CD4-positive, alpha-beta memory T cell (primary cell): ENCODE measurements at regions not wholly inside any gene's neighbourhood (a gene's known extent, or its start where the extent isn't known, plus 50 kb on each side); places are given as distances from the start of the nearest gene placed in this dataset.
"Not testable (repeated sequence)": the region's sequence is repeated elsewhere in the genome, so short reads cannot be mapped to it uniquely, and the experiment has no call there.

ENCODE experiments used
- CTCF ChIA-PET: fragments of 350-600 bp; sonication (Branson Sonifier 250); formaldehyde crosslinking; loops from one replicate; lab custom pipeline; 2021; ENCODE audit warnings: inconsistent platforms; ENCODE audit not compliant: partially characterized antibody; lab: Charles Lee
- POLR2A ChIA-PET: fragments of 350-600 bp; sonication (Branson Sonifier 250); formaldehyde crosslinking; loops from one replicate; lab custom pipeline; 2021; ENCODE audit not compliant: partially characterized antibody; lab: Charles Lee
- DNase-seq, 5 donors: peaks; one replicate each; pipeline versions ENCODE4 v3.0.0 to v3.0.0-alpha.2; 2020 to 2022; ENCODE audit warnings: mixed read lengths in 1 of 5
- H3K27ac ChIP-seq: one replicate; pipeline ENCODE4 v1.7.0; 2013; ENCODE audit warnings: low read depth, low read length
- H3K27me3 ChIP-seq: 2 replicates; pipeline ENCODE4 v1.7.0; 2013; ENCODE audit warnings: mild to moderate bottlenecking, low read length, moderate library complexity; ENCODE audit not compliant: insufficient read depth
- H3K36me3 ChIP-seq: 2 replicates; pipeline ENCODE4 v1.7.0; 2013; ENCODE audit warnings: mild to moderate bottlenecking, low read length, moderate library complexity; ENCODE audit not compliant: insufficient read depth
- H3K4me1 ChIP-seq: 2 replicates; pipeline ENCODE4 v1.7.0; 2013; ENCODE audit warnings: mild to moderate bottlenecking, low read length, moderate library complexity; ENCODE audit not compliant: insufficient read depth
- H3K4me3 ChIP-seq, 2 donors: one replicate each; pipeline ENCODE4 v1.7.0; 2013; ENCODE audit warnings: low read length in 2 of 2, mild to moderate bottlenecking in 1 of 2
- H3K9me3 ChIP-seq, 2 donors: one replicate each; pipeline ENCODE4 v1.7.0; 2013; ENCODE audit warnings: low read length in 2 of 2, control low read depth in 1 of 2; ENCODE audit not compliant: control insufficient read depth in 1 of 2
- H3K27ac Mint-ChIP-seq, 7 donors: one replicate each; pipeline ENCODE4 v1.8.0; 2020 to 2021; ENCODE audit warnings: mixed read lengths in 7 of 7, mild to moderate bottlenecking in 6 of 7, inconsistent platforms in 3 of 7, moderate library complexity in 3 of 7
- H3K27me3 Mint-ChIP-seq, 2 donors: one replicate each; pipeline ENCODE4 v1.8.0; 2020 to 2021; ENCODE audit warnings: mixed read lengths in 2 of 2
- H3K36me3 Mint-ChIP-seq, 2 donors: one replicate each; pipeline ENCODE4 v1.8.0; 2020 to 2021; ENCODE audit warnings: mixed read lengths in 2 of 2, inconsistent platforms in 1 of 2, mild to moderate bottlenecking in 1 of 2
- H3K4me1 Mint-ChIP-seq, 4 donors: one replicate each; pipeline ENCODE4 v1.8.0; 2020 to 2021; ENCODE audit warnings: mixed read lengths in 4 of 4, mild to moderate bottlenecking in 1 of 4
- H3K4me3 Mint-ChIP-seq, 8 donors: one replicate each; pipeline ENCODE4 v1.8.0; 2020 to 2021; ENCODE audit warnings: mixed read lengths in 8 of 8, mild to moderate bottlenecking in 7 of 8, moderate library complexity in 6 of 8, inconsistent platforms in 3 of 8
- H3K9me3 Mint-ChIP-seq, 8 donors: one replicate each; pipeline ENCODE4 v1.8.0; 2020 to 2021; ENCODE audit warnings: mixed read lengths in 8 of 8, mild to moderate bottlenecking in 5 of 8, inconsistent platforms in 3 of 8, moderate library complexity in 1 of 8
- intact Hi-C: fragments of 100-400 bp; cut with micrococcal nuclease; formaldehyde crosslinking; loops from one replicate; pipeline ENCODE4 v1.15.1; 2023

- Mint-ChIP-seq H3K27me3 (no peaks in the 10 kb centered on the region), H3K4me3 (no peak overlapping the region), H3K9me3 (peaks cover 2 to 16% (median 8%) of the 10 kb centered on the region in 8 donors), H3K27ac (no peak overlapping the region), H3K4me1 (no peaks in the 10 kb centered on the region), H3K36me3 (no peaks in the 10 kb centered on the region)
- Histone ChIP-seq H3K4me3 (no peak overlapping the region), H3K27me3 (no peaks in the 10 kb centered on the region), H3K4me1 (no peaks in the 10 kb centered on the region), H3K36me3 (no peaks in the 10 kb centered on the region), H3K9me3 (no peaks in the 10 kb centered on the region), H3K27ac (no peak overlapping the region)
- ChIA-PET CTCF (no interaction called here), POLR2A (no interaction called here)
- intact Hi-C loops = no loop called here
- no peak for DNase-seq
These were observed 469.4 kb upstream of the ATP11B start for GRCh38 chr3:182323898-182324297.

GRCh38 chr3:182325213-182325950 lies 467.9 kb upstream of the ATP11B start:
- H3K4me1 ChIP-seq = no peaks in the 10 kb centered on the region
- no peak overlapping the region for H3K4me3 ChIP-seq
- H3K36me3 Mint-ChIP-seq = no peaks in the 10 kb centered on the region
- no peaks in the 10 kb centered on the region for H3K27me3 Mint-ChIP-seq
- intact Hi-C loops = no loop called here
- H3K9me3 ChIP-seq = no peaks in the 10 kb centered on the region
- H3K27ac ChIP-seq = no peak overlapping the region
- H3K4me3 Mint-ChIP-seq = no peak overlapping the region
- no peaks in the 10 kb centered on the region for H3K4me1 Mint-ChIP-seq
- CTCF ChIA-PET = no interaction called here
- H3K36me3 ChIP-seq = no peaks in the 10 kb centered on the region
- H3K9me3 Mint-ChIP-seq = peaks cover 0 to 4% (median under 1%) of the 10 kb centered on the region in 8 donors
- H3K27ac Mint-ChIP-seq = no peak overlapping the region
- POLR2A ChIA-PET = no interaction called here
- DNase-seq = no peak
- no peaks in the 10 kb centered on the region for H3K27me3 ChIP-seq

- Mint-ChIP-seq H3K27ac (no peak overlapping the region), H3K27me3 (no peaks in the 10 kb centered on the region), H3K4me1 (no peaks in the 10 kb centered on the region), H3K4me3 (no peak overlapping the region), H3K36me3 (no peaks in the 10 kb centered on the region), H3K9me3 (peaks cover 0 to 4% (median 0%) of the 10 kb centered on the region in 8 donors)
- H3K36me3 ChIP-seq = no peaks in the 10 kb centered on the region
- ChIA-PET POLR2A (no interaction called here), CTCF (no interaction called here)
- no peak overlapping the region for H3K4me3 ChIP-seq
- H3K27ac ChIP-seq = no peak overlapping the region
- no peaks in the 10 kb centered on the region for H3K4me1 ChIP-seq
- no peaks in the 10 kb centered on the region for H3K27me3 ChIP-seq
- no peak for DNase-seq
- intact Hi-C loops = no loop called here
- no peaks in the 10 kb centered on the region for H3K9me3 ChIP-seq
These were observed 466.1 kb upstream of the ATP11B start for GRCh38 chr3:182327196-182327681.

GRCh38 chr3:182330646-182331045 lies 462.7 kb upstream of the ATP11B start:
- H3K4me3 Mint-ChIP-seq = no peak overlapping the region
- H3K4me1 Mint-ChIP-seq = no peaks in the 10 kb centered on the region
- H3K9me3 Mint-ChIP-seq = peaks cover 0 to 13% (median 6%) of the 10 kb centered on the region in 8 donors
- Histone ChIP-seq H3K9me3 (no peaks in the 10 kb centered on the region), H3K27me3 (no peaks in the 10 kb centered on the region), H3K27ac (no peak overlapping the region), H3K4me1 (no peaks in the 10 kb centered on the region), H3K36me3 (no peaks in the 10 kb centered on the region), H3K4me3 (no peak overlapping the region)
- intact Hi-C loops = no loop called here
- ChIA-PET POLR2A (no interaction called here), CTCF (no interaction called here)
- no peaks in the 10 kb centered on the region for H3K36me3 Mint-ChIP-seq
- H3K27ac Mint-ChIP-seq = no peak overlapping the region
- H3K27me3 Mint-ChIP-seq = no peaks in the 10 kb centered on the region
- DNase-seq = no peak

GRCh38 chr3:182331341-182331740 lies 462.0 kb upstream of the ATP11B start:
- Histone ChIP-seq H3K27ac (no peak overlapping the region), H3K9me3 (no peaks in the 10 kb centered on the region), H3K27me3 (no peaks in the 10 kb centered on the region), H3K4me1 (no peaks in the 10 kb centered on the region), H3K36me3 (no peaks in the 10 kb centered on the region), H3K4me3 (no peak overlapping the region)
- Mint-ChIP-seq H3K36me3 (no peaks in the 10 kb centered on the region), H3K4me3 (no peak overlapping the region), H3K27me3 (no peaks in the 10 kb centered on the region), H3K27ac (no peak overlapping the region), H3K4me1 (no peaks in the 10 kb centered on the region), H3K9me3 (peaks cover 0 to 13% (median 6%) of the 10 kb centered on the region in 8 donors)
- ChIA-PET POLR2A (no interaction called here), CTCF (no interaction called here)
- DNase-seq = no peak
- intact Hi-C loops = no loop called here

- no peak overlapping the region for H3K4me3 ChIP-seq
- Mint-ChIP-seq H3K27me3 (no peaks in the 10 kb centered on the region), H3K4me3 (no peak overlapping the region), H3K36me3 (no peaks in the 10 kb centered on the region), H3K4me1 (no peaks in the 10 kb centered on the region), H3K9me3 (peaks cover 0 to 9% (median 2%) of the 10 kb centered on the region in 8 donors), H3K27ac (no peak overlapping the region)
- intact Hi-C loops = no loop called here
- H3K36me3 ChIP-seq = no peaks in the 10 kb centered on the region
- H3K27ac ChIP-seq = no peak overlapping the region
- DNase-seq = no peak
- ChIA-PET POLR2A (no interaction called here), CTCF (no interaction called here)
- H3K9me3 ChIP-seq = no peaks in the 10 kb centered on the region
- H3K4me1 ChIP-seq = no peaks in the 10 kb centered on the region
- H3K27me3 ChIP-seq = no peaks in the 10 kb centered on the region
These were observed 451.1 kb upstream of the ATP11B start for GRCh38 chr3:182342252-182342651.

- intact Hi-C loops = not testable (repeated sequence)
These were observed 449.3 kb upstream of the ATP11B start for GRCh38 chr3:182344026-182344425.

More at GRCh38 chr3:182344026-182344425, 449.3 kb upstream of the ATP11B start:
- H3K27ac Mint-ChIP-seq, H3K9me3 Mint-ChIP-seq, CTCF ChIA-PET, H3K4me3 ChIP-seq, H3K4me1 ChIP-seq, H3K4me3 Mint-ChIP-seq, H3K9me3 ChIP-seq, H3K36me3 Mint-ChIP-seq, H3K27ac ChIP-seq, POLR2A ChIA-PET, H3K27me3 Mint-ChIP-seq, H3K36me3 ChIP-seq, H3K27me3 ChIP-seq, DNase-seq, H3K4me1 Mint-ChIP-seq: not testable (repeated sequence)
